Globus pallidus (tissue), 1 donor: ENCODE measurements at regions not wholly inside any gene's neighbourhood (a gene's known extent, or its start where the extent isn't known, plus 50 kb on each side); places are given as distances from the start of the nearest gene placed in this dataset.

Experiments used
- DNase-seq: peaks from one replicate; pipeline ENCODE4 v3.0.0-alpha.2; 2015; ENCODE audit warnings: low spot score

- DNase-seq: no peak
Measured at GRCh38 chr20:61048302-61048701, 203.8 kb upstream of the CDH4 start.

- no peak for DNase-seq
Measured at GRCh38 chr20:61049684-61050083, 202.4 kb upstream of the CDH4 start.

GRCh38 chr20:61050336-61050890 is 201.6 kb upstream of the CDH4 start:
- no peak for DNase-seq

GRCh38 chr20:61052195-61052750 is 199.8 kb upstream of the CDH4 start:
- DNase-seq: no peak

GRCh38 chr20:61052776-61053442 is 199.2 kb upstream of the CDH4 start:
- DNase-seq: no peak

GRCh38 chr20:61053487-61053886 is 198.6 kb upstream of the CDH4 start:
- DNase-seq: no peak

- no peak for DNase-seq
Measured at GRCh38 chr20:61053889-61054288, 198.2 kb upstream of the CDH4 start.

- no peak for DNase-seq
Measured at GRCh38 chr20:61054411-61054810, 197.7 kb upstream of the CDH4 start.

GRCh38 chr20:61055180-61056010 is 196.7 kb upstream of the CDH4 start:
- no peak for DNase-seq

GRCh38 chr20:61056116-61056515 is 195.9 kb upstream of the CDH4 start:
- DNase-seq: no peak

- no peak for DNase-seq
Measured at GRCh38 chr20:61056627-61057442, 195.2 kb upstream of the CDH4 start.

GRCh38 chr20:61057443-61058121 is 194.5 kb upstream of the CDH4 start:
- no peak for DNase-seq

- no peak for DNase-seq
Measured at GRCh38 chr20:61061981-61062380, 190.1 kb upstream of the CDH4 start.

- DNase-seq: no peak
Measured at GRCh38 chr20:61065853-61066252, 186.2 kb upstream of the CDH4 start.

GRCh38 chr20:61066526-61066925 is 185.5 kb upstream of the CDH4 start:
- no peak for DNase-seq

- no peak for DNase-seq
Measured at GRCh38 chr20:61067221-61067620, 184.8 kb upstream of the CDH4 start.

GRCh38 chr20:61072398-61072797 is 179.7 kb upstream of the CDH4 start:
- DNase-seq: no peak

GRCh38 chr20:61073376-61073775 is 178.7 kb upstream of the CDH4 start:
- no peak for DNase-seq

- no peak for DNase-seq
Measured at GRCh38 chr20:61082720-61083119, 169.3 kb upstream of the CDH4 start.

GRCh38 chr20:61083431-61083830 is 168.6 kb upstream of the CDH4 start:
- no peak for DNase-seq

GRCh38 chr20:61086031-61086430 is 166.0 kb upstream of the CDH4 start:
- DNase-seq: no peak

GRCh38 chr20:61090541-61090940 is 161.5 kb upstream of the CDH4 start:
- no peak for DNase-seq
